Right hindlimb (tissue), 1 donor: ENCODE measurements at regions not wholly inside any gene's neighbourhood (a gene's known extent, or its start where the extent isn't known, plus 50 kb on each side); places are given as distances from the start of the nearest gene placed in this dataset.
"Not testable (repeated sequence)": the region's sequence is repeated elsewhere in the genome, so short reads cannot be mapped to it uniquely, and the experiment has no call there.

Experiments
- DNase-seq: peaks from one replicate; pipeline ENCODE4 v3.0.0-alpha.2; 2018

- no peak for DNase-seq
Observed at GRCh38 chr2:236776695-236777251, 207.1 kb downstream of the ACKR3 start.

GRCh38 chr2:236777408-236777807 is 207.8 kb downstream of the ACKR3 start:
- DNase-seq, result no peak

- DNase-seq, result no peak
Observed at GRCh38 chr2:236781933-236782816, 212.6 kb downstream of the ACKR3 start.

GRCh38 chr2:236782938-236783337 is 213.3 kb downstream of the ACKR3 start:
- no peak for DNase-seq

GRCh38 chr2:236783417-236784020 is 213.9 kb downstream of the ACKR3 start:
- DNase-seq, result no peak

- no peak for DNase-seq
Observed at GRCh38 chr2:236785611-236786057, 216.0 kb downstream of the ACKR3 start.

- no peak for DNase-seq
Observed at GRCh38 chr2:236786751-236787150, 217.1 kb downstream of the ACKR3 start.

- DNase-seq, result not testable (repeated sequence)
Observed at GRCh38 chr2:236787376-236787775, 217.8 kb downstream of the ACKR3 start.

GRCh38 chr2:236787885-236788284 is 218.3 kb downstream of the ACKR3 start:
- DNase-seq, result no peak

GRCh38 chr2:236790963-236791362 is 221.3 kb downstream of the ACKR3 start:
- DNase-seq, result no peak

GRCh38 chr2:236793023-236794011 is 223.7 kb downstream of the ACKR3 start:
- DNase-seq, result peak; percentile 61

GRCh38 chr2:236794176-236794957 is 224.7 kb downstream of the ACKR3 start:
- no peak for DNase-seq

- no peak for DNase-seq
Observed at GRCh38 chr2:236795169-236795860, 225.7 kb downstream of the ACKR3 start.

GRCh38 chr2:236795861-236796219 is 226.2 kb downstream of the ACKR3 start:
- no peak for DNase-seq

- no peak for DNase-seq
Observed at GRCh38 chr2:236796236-236796635, 226.6 kb downstream of the ACKR3 start.

- DNase-seq, result no peak
Observed at GRCh38 chr2:236797411-236797810, 227.8 kb downstream of the ACKR3 start.

- no peak for DNase-seq
Observed at GRCh38 chr2:236798491-236798890, 228.9 kb downstream of the ACKR3 start.

- DNase-seq, result no peak
Observed at GRCh38 chr2:236799391-236800026, 229.9 kb downstream of the ACKR3 start.

- no peak for DNase-seq
Observed at GRCh38 chr2:236802862-236803261, 233.2 kb downstream of the ACKR3 start.

- no peak for DNase-seq
Observed at GRCh38 chr2:236803621-236804020, 234.0 kb downstream of the ACKR3 start.
